Neural cell (in vitro differentiated cells): ENCODE measurements at regions not wholly inside any gene's neighbourhood (a gene's known extent, or its start where the extent isn't known, plus 50 kb on each side); places are given as distances from the start of the nearest gene placed in this dataset.

Experiments
- H2AFZ ChIP-seq: fragments of 200-600, 300-800 bp; sonication (generic), shearing (Covaris generic); 2 replicates; pipeline ENCODE4 v1.6.0; 2014; ENCODE audit warnings: low read depth, mild to moderate bottlenecking, antibody characterized with exemption, low read length, moderate library complexity
- H3F3A ChIP-seq: fragments of 200-600 bp; shearing (Covaris generic); 2 replicates; pipeline ENCODE4 v1.6.1; 2016; ENCODE audit warnings: mild to moderate bottlenecking, moderate library complexity, mixed read lengths, antibody characterized with exemption, low read length; ENCODE audit not compliant: insufficient read depth, poor library complexity, severe bottlenecking
- H3K27ac ChIP-seq: fragments of 200-600, 300-800 bp; sonication (generic), shearing (Covaris generic); 2 replicates; pipeline ENCODE4 v1.5.1; 2014; ENCODE audit warnings: mild to moderate bottlenecking, low read length, moderate library complexity
- H3K27me3 ChIP-seq: fragments of 300-800, 200-600 bp; sonication (generic), shearing (Covaris generic); 2 replicates; pipeline ENCODE4 v1.6.0; 2014; ENCODE audit warnings: mild to moderate bottlenecking, low read depth, low read length, moderate library complexity; ENCODE audit not compliant: insufficient read depth
- H3K36me3 ChIP-seq: fragments of 300-800, 200-600 bp; sonication (generic), shearing (Covaris generic); 2 replicates; pipeline ENCODE4 v1.5.1; 2014; ENCODE audit warnings: mild to moderate bottlenecking, antibody characterized with exemption, low read length, moderate library complexity; ENCODE audit not compliant: insufficient read depth
- H3K4me2 ChIP-seq: fragments of 300-800, 200-600 bp; sonication (generic), shearing (Covaris generic); 2 replicates; pipeline ENCODE4 v1.6.0; 2014; ENCODE audit warnings: mild to moderate bottlenecking, low read length
- H3K4me3 ChIP-seq: fragments of 300-800, 200-600 bp; sonication (generic), shearing (Covaris generic); 2 replicates; pipeline ENCODE4 v1.5.1; 2014; ENCODE audit warnings: mild to moderate bottlenecking, low read length, moderate library complexity
- H3K79me2 ChIP-seq: fragments of 200-600 bp; shearing (Covaris generic); replicated peaks from 2 replicates; pipeline ENCODE4 v1.6.0; 2014; ENCODE audit warnings: mild to moderate bottlenecking, low read length, moderate library complexity; ENCODE audit not compliant: insufficient read depth
- H3K9ac ChIP-seq: fragments of 300-800, 200-600 bp; sonication (generic), shearing (Covaris generic); 2 replicates; pipeline ENCODE4 v1.6.1; 2016; ENCODE audit warnings: mild to moderate bottlenecking, low read length, mixed read lengths
- H3K9me2 ChIP-seq: fragments of 200-600 bp; shearing (Covaris generic); 2 replicates; pipeline ENCODE4 v1.6.1; 2016; ENCODE audit warnings: mild to moderate bottlenecking, low read length, mixed read lengths; ENCODE audit not compliant: insufficient read depth
- H3K9me3 ChIP-seq: fragments of 200-600, 300-800 bp; sonication (generic), shearing (Covaris generic); 2 replicates; pipeline ENCODE4 v1.6.1; 2016; ENCODE audit warnings: mild to moderate bottlenecking, mixed run types, low read length, moderate library complexity, mixed read lengths
- H4K20me1 ChIP-seq: fragments of 200-600 bp; shearing (Covaris generic); 2 replicates; pipeline ENCODE4 v1.6.1; 2016; ENCODE audit warnings: mild to moderate bottlenecking, mixed run types; ENCODE audit not compliant: insufficient read depth
- EP300 ChIP-seq: fragments of 450-650 bp; conservative IDR thresholded peaks from 2 replicates; pipeline ENCODE4 v1.6.1; 2014; ENCODE audit warnings: antibody characterized with exemption, mild to moderate bottlenecking, moderate library complexity; ENCODE audit not compliant: poor library complexity, severe bottlenecking
- EZH2 ChIP-seq: fragments of 200-600, 300-800 bp; shearing (Covaris generic), sonication (generic); IDR thresholded peaks from 2 replicates; pipeline ENCODE4 v1.6.1; 2014; ENCODE audit warnings: antibody characterized with exemption, low read length, borderline replicate concordance, mild to moderate bottlenecking; ENCODE audit not compliant: insufficient read depth, poor library complexity, severe bottlenecking
- MXI1 ChIP-seq: fragments of 450-650 bp; conservative IDR thresholded peaks from 2 replicates; pipeline ENCODE4 v1.6.1; 2014; ENCODE audit warnings: antibody characterized with exemption, mild to moderate bottlenecking; ENCODE audit not compliant: poor library complexity, severe bottlenecking
- POLR2AphosphoS5 ChIP-seq: IDR thresholded peaks from 2 replicates; pipeline ENCODE4 v1.6.1; 2012
- RAD21 ChIP-seq: fragments of 450-650 bp; conservative IDR thresholded peaks from 2 replicates; pipeline ENCODE4 v1.6.1; 2014; ENCODE audit warnings: antibody characterized with exemption, mild to moderate bottlenecking, moderate library complexity
- SMC3 ChIP-seq: fragments of 450-650 bp; conservative IDR thresholded peaks from 2 replicates; pipeline ENCODE4 v1.6.1; 2014; ENCODE audit warnings: antibody characterized with exemption, mild to moderate bottlenecking, moderate library complexity; ENCODE audit not compliant: poor library complexity
- TAF1 ChIP-seq: IDR thresholded peaks from 2 replicates; pipeline ENCODE4 v1.6.1; 2012; ENCODE audit warnings: low read depth
- TF ChIP-seq, protein P1 (sequence below): IDR thresholded peaks from 2 replicates; pipeline ENCODE4 v1.6.1; 2012; ENCODE audit warnings: borderline replicate concordance
- TF ChIP-seq, protein P2 (sequence below): fragments of 450-650 bp; IDR thresholded peaks from 2 replicates; pipeline ENCODE4 v1.5.1; 2014; ENCODE audit warnings: antibody characterized with exemption, mild to moderate bottlenecking, moderate library complexity; ENCODE audit not compliant: poor library complexity, severe bottlenecking

DNA sequence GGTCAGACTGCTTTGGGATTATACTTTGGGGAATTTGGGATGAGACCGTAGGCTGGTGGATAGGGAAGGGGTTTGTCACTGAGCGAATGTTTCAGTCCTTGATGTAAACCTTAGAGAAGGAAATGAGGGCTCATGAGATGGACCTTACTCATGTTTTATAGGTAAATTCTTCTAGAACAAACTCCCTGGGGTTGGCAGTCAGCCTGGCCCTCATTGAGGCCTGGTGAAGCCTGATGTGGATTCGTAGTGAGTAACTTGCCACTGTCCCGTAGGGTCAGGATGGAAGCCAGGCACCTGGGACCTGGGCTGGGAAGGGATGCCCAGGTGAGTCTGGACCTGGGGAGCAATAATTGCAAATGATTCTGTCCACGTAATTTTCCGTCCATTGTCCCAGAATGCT is 258.3 kb downstream of the LPIN1 start:
- no peak overlapping the region for H2AFZ ChIP-seq
- H3K27ac ChIP-seq, result no peak overlapping the region
- H3K36me3 ChIP-seq, result no peaks in the 10 kb centered on the region
- no peaks in the 10 kb centered on the region for H3F3A ChIP-seq
- H4K20me1 ChIP-seq, result no peaks in the 10 kb centered on the region
- no peaks in the 10 kb centered on the region for H3K9me3 ChIP-seq
- H3K79me2 ChIP-seq, result no peaks in the 10 kb centered on the region
- H3K4me3 ChIP-seq, result no peak overlapping the region
- no peak for TF ChIP-seq RAD21
- TF ChIP-seq POLR2AphosphoS5, result no peak
- TF ChIP-seq EP300, result no peak
- TF ChIP-seq MXI1, result no peak
- TF ChIP-seq, protein P1, sequence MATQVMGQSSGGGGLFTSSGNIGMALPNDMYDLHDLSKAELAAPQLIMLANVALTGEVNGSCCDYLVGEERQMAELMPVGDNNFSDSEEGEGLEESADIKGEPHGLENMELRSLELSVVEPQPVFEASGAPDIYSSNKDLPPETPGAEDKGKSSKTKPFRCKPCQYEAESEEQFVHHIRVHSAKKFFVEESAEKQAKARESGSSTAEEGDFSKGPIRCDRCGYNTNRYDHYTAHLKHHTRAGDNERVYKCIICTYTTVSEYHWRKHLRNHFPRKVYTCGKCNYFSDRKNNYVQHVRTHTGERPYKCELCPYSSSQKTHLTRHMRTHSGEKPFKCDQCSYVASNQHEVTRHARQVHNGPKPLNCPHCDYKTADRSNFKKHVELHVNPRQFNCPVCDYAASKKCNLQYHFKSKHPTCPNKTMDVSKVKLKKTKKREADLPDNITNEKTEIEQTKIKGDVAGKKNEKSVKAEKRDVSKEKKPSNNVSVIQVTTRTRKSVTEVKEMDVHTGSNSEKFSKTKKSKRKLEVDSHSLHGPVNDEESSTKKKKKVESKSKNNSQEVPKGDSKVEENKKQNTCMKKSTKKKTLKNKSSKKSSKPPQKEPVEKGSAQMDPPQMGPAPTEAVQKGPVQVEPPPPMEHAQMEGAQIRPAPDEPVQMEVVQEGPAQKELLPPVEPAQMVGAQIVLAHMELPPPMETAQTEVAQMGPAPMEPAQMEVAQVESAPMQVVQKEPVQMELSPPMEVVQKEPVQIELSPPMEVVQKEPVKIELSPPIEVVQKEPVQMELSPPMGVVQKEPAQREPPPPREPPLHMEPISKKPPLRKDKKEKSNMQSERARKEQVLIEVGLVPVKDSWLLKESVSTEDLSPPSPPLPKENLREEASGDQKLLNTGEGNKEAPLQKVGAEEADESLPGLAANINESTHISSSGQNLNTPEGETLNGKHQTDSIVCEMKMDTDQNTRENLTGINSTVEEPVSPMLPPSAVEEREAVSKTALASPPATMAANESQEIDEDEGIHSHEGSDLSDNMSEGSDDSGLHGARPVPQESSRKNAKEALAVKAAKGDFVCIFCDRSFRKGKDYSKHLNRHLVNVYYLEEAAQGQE, result no peak
- TF ChIP-seq, protein P2, sequence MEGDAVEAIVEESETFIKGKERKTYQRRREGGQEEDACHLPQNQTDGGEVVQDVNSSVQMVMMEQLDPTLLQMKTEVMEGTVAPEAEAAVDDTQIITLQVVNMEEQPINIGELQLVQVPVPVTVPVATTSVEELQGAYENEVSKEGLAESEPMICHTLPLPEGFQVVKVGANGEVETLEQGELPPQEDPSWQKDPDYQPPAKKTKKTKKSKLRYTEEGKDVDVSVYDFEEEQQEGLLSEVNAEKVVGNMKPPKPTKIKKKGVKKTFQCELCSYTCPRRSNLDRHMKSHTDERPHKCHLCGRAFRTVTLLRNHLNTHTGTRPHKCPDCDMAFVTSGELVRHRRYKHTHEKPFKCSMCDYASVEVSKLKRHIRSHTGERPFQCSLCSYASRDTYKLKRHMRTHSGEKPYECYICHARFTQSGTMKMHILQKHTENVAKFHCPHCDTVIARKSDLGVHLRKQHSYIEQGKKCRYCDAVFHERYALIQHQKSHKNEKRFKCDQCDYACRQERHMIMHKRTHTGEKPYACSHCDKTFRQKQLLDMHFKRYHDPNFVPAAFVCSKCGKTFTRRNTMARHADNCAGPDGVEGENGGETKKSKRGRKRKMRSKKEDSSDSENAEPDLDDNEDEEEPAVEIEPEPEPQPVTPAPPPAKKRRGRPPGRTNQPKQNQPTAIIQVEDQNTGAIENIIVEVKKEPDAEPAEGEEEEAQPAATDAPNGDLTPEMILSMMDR, result no peak
- TF ChIP-seq TAF1, result no peak
- no peaks in the 10 kb centered on the region for H3K27me3 ChIP-seq
- H3K9me2 ChIP-seq, result no peaks in the 10 kb centered on the region
- no peak overlapping the region for H3K4me2 ChIP-seq
- H3K9ac ChIP-seq, result no peak overlapping the region

DNA sequence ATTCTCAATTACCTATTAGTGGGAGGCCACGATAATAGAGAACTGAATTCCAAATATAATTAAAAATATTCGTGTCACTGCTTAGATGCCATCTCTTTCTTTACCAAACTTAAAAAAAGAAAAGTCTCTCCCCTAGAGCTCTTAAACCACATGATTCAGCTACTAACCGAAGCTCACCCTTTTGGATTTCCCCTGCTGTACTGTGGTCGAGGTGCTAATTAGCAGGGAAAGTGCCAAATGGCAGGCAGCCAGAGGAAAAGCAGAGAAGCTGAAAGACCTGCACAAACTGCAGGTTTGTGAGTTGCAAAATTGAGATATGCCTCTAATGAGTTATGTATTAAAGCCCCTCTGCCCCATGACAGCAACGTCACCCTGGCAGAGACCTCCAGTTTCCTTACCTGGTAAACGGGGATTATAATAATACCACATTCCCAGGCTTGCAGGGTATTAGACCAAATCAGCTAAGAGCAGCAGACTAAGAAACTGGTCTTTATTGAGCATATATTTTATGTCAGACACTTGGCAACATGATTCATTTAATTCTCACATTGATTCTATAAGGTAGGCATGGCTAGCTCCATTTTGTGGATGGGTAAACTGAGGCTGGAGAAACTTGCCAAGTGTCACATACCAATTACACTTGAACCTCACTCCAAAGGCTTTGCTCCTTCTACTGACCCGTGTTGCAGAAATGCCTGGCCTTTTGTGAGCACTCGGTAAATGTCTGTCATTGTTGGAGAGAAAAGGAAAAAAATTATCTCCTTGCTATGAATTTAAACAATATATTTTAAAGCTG is 259.7 kb downstream of the LPIN1 start:
- H3K9me3 ChIP-seq, result no peaks in the 10 kb centered on the region
- TF ChIP-seq, protein P2, result no peak
- TF ChIP-seq RAD21 (no peak), POLR2AphosphoS5 (no peak), EZH2 (no peak), SMC3 (no peak), EP300 (no peak), TAF1 (no peak), MXI1 (no peak)
- TF ChIP-seq, protein P1, result no peak
- H3K27ac ChIP-seq, result no peak overlapping the region
- H3K36me3 ChIP-seq, result no peaks in the 10 kb centered on the region
- no peak overlapping the region for H3K9ac ChIP-seq
- no peaks in the 10 kb centered on the region for H3K9me2 ChIP-seq
- H3K4me2 ChIP-seq, result no peak overlapping the region
- H4K20me1 ChIP-seq, result no peaks in the 10 kb centered on the region
- no peaks in the 10 kb centered on the region for H3K79me2 ChIP-seq
- H3F3A ChIP-seq, result no peaks in the 10 kb centered on the region
- H3K27me3 ChIP-seq, result no peaks in the 10 kb centered on the region
- H2AFZ ChIP-seq, result no peak overlapping the region
- no peak overlapping the region for H3K4me3 ChIP-seq
